GM12865 (cell line): ENCODE measurements at regions not wholly inside any gene's neighbourhood (a gene's known extent, or its start where the extent isn't known, plus 50 kb on each side); places are given as distances from the start of the nearest gene placed in this dataset.
"Not testable (repeated sequence)": the region's sequence is repeated elsewhere in the genome, so short reads cannot be mapped to it uniquely, and the experiment has no call there.

ENCODE experiments used
- DNase-seq: peaks from one replicate; pipeline ENCODE4 v3.0.0; 2010; ENCODE audit warnings: low read depth
- H3K4me3 ChIP-seq: 2 replicates; pipeline ENCODE4 v1.5.1; 2011; ENCODE audit warnings: mild to moderate bottlenecking, low read depth, low read length, control low read depth
- CTCF ChIP-seq: IDR thresholded peaks from 2 replicates; pipeline ENCODE4 v1.5.1; 2011; ENCODE audit warnings: low read length, control low read depth, low read depth, inconsistent platforms; ENCODE audit not compliant: insufficient read depth; ENCODE audit errors: missing control alignments

GRCh38 chr13:108083056-108083455 is 132.3 kb downstream of the LIG4 start:
- H3K4me3 ChIP-seq = no peak overlapping the region
- DNase-seq = no peak
- TF ChIP-seq CTCF = no peak

GRCh38 chr13:108082481-108082880 is 132.9 kb downstream of the LIG4 start:
- DNase-seq = no peak
- no peak overlapping the region for H3K4me3 ChIP-seq
- TF ChIP-seq CTCF = no peak

GRCh38 chr13:108077284-108077683 is 138.1 kb downstream of the LIG4 start:
- no peak overlapping the region for H3K4me3 ChIP-seq
- DNase-seq = no peak
- TF ChIP-seq CTCF = no peak

GRCh38 chr13:108074429-108074828 is 140.9 kb downstream of the LIG4 start:
- not testable (repeated sequence) for DNase-seq

GRCh38 chr13:108070925-108071324 is 144.4 kb downstream of the LIG4 start:
- no peak overlapping the region for H3K4me3 ChIP-seq
- TF ChIP-seq CTCF = no peak
- no peak for DNase-seq

More at GRCh38 chr13:108074429-108074828, 140.9 kb downstream of the LIG4 start:
- H3K4me3 ChIP-seq = not testable (repeated sequence)

GRCh38 chr13:108070491-108070890 is 144.8 kb downstream of the LIG4 start:
- no peak overlapping the region for H3K4me3 ChIP-seq
- TF ChIP-seq CTCF = no peak
- DNase-seq = no peak

- no peak for DNase-seq
- H3K4me3 ChIP-seq = no peak overlapping the region
- TF ChIP-seq CTCF = no peak
These were observed 145.7 kb downstream of the LIG4 start for GRCh38 chr13:108069521-108070210.

- DNase-seq, H3K4me3 ChIP-seq: not testable (repeated sequence)
These were observed 151.0 kb downstream of the LIG4 start for GRCh38 chr13:108064372-108064771.
